ENCODE measurements at regions not wholly inside any gene's neighbourhood (a gene's known extent, or its start where the extent isn't known, plus 50 kb on each side); places are given as distances from the start of the nearest gene placed in this dataset.
"Not testable (repeated sequence)": the region's sequence is repeated elsewhere in the genome, so short reads cannot be mapped to it uniquely, and the experiment has no call there.

DNA sequence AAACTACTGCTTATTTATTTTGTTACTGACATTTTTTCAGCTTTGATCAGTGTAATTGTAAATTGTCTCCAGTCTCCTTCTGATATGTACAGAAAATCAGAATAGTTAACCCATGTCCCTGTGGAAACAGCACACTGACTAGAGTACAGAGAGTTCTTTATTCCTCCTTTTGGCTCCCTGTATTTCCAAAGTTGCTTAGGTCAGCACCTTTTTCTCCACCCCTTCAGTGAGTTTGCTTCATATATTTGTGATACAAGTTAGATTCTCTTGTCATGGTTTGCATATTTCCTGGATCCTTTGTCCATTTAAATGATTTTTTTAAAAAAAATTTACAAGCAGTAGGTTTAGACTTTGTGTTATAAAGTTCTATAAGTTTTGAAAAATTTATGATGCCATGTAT lies 2051.1 kb upstream of the LRRTM1 start:
- ATAC-seq: no peak
- H3K9me3 Mint-ChIP-seq (ENCODE audit: low read depth): peaks cover 16% of the 10 kb centered on the region
- CTCF ChIA-PET: no interaction called here
- H3K27ac Mint-ChIP-seq: no peak overlapping the region
- intact Hi-C loops (cut with DNase I, micrococcal nuclease): no loop called here
- no peaks in the 10 kb centered on the region for H3K4me1 Mint-ChIP-seq
- no peak overlapping the region for H3K4me3 Mint-ChIP-seq
- H3K36me3 Mint-ChIP-seq (ENCODE audit: low read depth): no peaks in the 10 kb centered on the region
- no peaks in the 10 kb centered on the region for H3K27me3 Mint-ChIP-seq
- no peak for DNase-seq
- POLR2A ChIA-PET: no interaction called here

DNA sequence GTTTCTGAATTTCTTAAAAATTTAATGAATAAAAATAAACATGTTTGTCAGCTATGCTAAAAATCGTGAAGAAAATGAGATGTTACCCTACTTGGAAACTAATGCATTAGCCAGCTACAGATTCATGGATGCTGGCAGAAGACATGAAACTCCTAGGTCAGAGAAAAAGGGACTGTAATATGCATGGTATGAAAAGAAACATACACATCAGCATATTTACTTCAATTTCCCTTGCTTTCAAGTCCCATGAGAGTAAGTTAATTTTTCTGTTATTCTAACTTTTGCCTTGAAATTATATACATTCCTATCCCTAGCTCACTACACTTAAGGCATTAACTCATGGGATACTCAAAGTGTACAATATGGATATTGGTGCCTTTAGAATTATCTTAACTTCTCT lies 2041.4 kb upstream of the LRRTM1 start:
- POLR2A ChIA-PET: no interaction called here
- H3K9me3 Mint-ChIP-seq (ENCODE audit: low read depth): peaks cover 7% of the 10 kb centered on the region
- ATAC-seq (no peak), DNase-seq (no peak)
- CTCF ChIA-PET: no interaction called here
- H3K27ac Mint-ChIP-seq: no peak overlapping the region
- no peaks in the 10 kb centered on the region for H3K4me1 Mint-ChIP-seq
- no peaks in the 10 kb centered on the region for H3K36me3 Mint-ChIP-seq (ENCODE audit: low read depth)
- H3K27me3 Mint-ChIP-seq: no peaks in the 10 kb centered on the region
- intact Hi-C loops (cut with DNase I, micrococcal nuclease): no loop called here
- H3K4me3 Mint-ChIP-seq: no peak overlapping the region

DNA sequence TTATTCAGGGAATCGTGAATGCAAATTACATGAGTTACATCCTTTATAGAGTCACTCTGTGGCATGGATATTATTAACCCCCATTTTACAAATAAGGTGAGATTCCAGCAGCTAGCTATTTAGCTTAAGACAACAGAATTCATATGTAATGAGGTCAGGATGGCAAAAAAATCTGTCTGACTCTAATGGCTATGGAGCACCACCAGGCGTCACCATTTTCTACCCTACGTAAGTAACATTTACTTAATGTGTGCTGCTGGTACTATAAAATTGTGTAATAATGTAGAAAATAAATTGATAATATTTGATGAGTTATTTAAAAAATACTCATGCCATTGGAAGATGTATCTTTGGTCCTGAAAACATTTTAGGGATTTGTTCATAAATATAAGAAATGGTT lies 2040.1 kb upstream of the LRRTM1 start:
- Mint-ChIP-seq H3K9me3 (ENCODE audit: low read depth) (peaks cover 3% of the 10 kb centered on the region), H3K27ac (no peak overlapping the region), H3K4me1 (no peaks in the 10 kb centered on the region), H3K36me3 (ENCODE audit: low read depth) (no peaks in the 10 kb centered on the region), H3K27me3 (no peaks in the 10 kb centered on the region), H3K4me3 (no peak overlapping the region)
- intact Hi-C loops (cut with DNase I, micrococcal nuclease): no loop called here
- DNase-seq (no peak), ATAC-seq (no peak)
- POLR2A ChIA-PET: no interaction called here
- CTCF ChIA-PET: no interaction called here

DNA sequence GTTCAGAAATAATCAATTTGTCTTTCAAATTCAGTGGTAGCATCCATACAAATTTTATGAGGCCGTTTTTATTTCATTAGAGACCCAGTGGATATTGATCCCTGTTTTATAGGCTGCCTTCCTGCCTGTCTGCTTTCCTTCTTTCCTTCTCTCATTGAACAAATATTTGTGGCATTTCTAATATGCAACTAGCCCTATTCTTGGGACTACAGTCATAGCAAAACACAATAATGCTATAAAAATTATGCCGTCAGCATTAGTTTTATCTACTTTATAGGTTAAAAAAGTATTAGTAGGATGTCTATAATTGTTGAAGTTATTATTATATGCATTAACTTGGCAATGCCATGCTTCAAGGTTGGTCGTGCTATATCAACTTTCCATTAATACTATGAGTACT lies 2037.8 kb upstream of the LRRTM1 start:
- peaks cover 3% of the 10 kb centered on the region for H3K9me3 Mint-ChIP-seq (ENCODE audit: low read depth)
- H3K27me3 Mint-ChIP-seq: no peaks in the 10 kb centered on the region
- H3K36me3 Mint-ChIP-seq (ENCODE audit: low read depth): no peaks in the 10 kb centered on the region
- intact Hi-C loops (cut with DNase I, micrococcal nuclease): no loop called here
- CTCF ChIA-PET: no interaction called here
- H3K4me3 Mint-ChIP-seq: no peak overlapping the region
- ATAC-seq (no peak), DNase-seq (no peak)
- POLR2A ChIA-PET: no interaction called here
- no peak overlapping the region for H3K27ac Mint-ChIP-seq
- H3K4me1 Mint-ChIP-seq: no peaks in the 10 kb centered on the region

DNA sequence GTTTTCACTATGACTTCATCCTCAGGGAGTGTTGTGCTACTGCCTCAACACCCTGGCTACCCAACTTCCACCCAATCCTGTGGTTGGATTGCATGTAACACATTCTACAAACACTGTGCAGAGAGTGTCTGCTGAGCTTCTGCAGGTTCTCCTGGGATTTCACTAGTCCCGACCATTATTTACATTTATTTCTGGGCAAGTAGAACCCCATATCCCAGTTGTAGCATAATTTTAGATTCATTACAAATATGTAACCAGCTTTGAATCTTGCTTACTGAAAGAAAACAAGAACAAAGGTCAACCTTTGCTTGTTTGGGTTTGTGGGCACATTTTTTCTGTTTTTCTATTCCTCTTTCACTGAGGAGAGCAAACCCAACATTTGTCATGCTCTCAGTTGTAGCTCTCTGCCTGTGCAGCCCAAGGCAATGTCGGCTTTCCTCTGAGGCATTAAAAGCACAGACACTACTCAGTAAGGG lies 2036.1 kb upstream of the LRRTM1 start:
- CTCF ChIA-PET: no interaction called here
- intact Hi-C loops (cut with DNase I, micrococcal nuclease): no loop called here
- POLR2A ChIA-PET: no interaction called here
- ATAC-seq: no peak
- no peak overlapping the region for H3K27ac Mint-ChIP-seq
- no peak overlapping the region for H3K4me3 Mint-ChIP-seq
- DNase-seq: no peak
- H3K36me3 Mint-ChIP-seq (ENCODE audit: low read depth): no peaks in the 10 kb centered on the region
- no peaks in the 10 kb centered on the region for H3K27me3 Mint-ChIP-seq
- peaks cover 3% of the 10 kb centered on the region for H3K9me3 Mint-ChIP-seq (ENCODE audit: low read depth)
- H3K4me1 Mint-ChIP-seq: no peaks in the 10 kb centered on the region

DNA sequence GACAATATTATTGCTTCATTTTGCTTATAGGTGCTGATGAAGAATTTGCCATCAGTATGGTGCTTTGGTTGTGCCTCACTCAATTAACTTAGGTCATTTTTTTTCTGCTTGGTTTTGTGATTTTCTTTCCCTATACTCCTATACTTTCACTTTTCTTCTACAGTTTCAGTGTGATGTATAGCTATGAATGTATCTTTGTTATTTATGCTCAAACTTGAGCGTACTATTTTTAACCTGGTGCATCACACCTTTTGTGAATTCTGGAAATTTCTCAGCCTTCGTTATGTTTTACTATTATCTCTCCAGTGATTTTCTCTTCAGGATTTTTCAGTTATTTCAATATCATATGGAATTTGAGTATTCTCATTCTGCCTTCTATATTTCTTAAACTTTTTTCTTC lies 2035.3 kb upstream of the LRRTM1 start:
- ATAC-seq (no peak), DNase-seq (no peak)
- H3K4me1 Mint-ChIP-seq: no peaks in the 10 kb centered on the region
- intact Hi-C loops (cut with DNase I, micrococcal nuclease): no loop called here
- H3K27me3 Mint-ChIP-seq: no peaks in the 10 kb centered on the region
- peaks cover 2% of the 10 kb centered on the region for H3K9me3 Mint-ChIP-seq (ENCODE audit: low read depth)
- H3K27ac Mint-ChIP-seq: no peak overlapping the region
- ChIA-PET POLR2A (no interaction called here), CTCF (no interaction called here)
- no peak overlapping the region for H3K4me3 Mint-ChIP-seq
- no peaks in the 10 kb centered on the region for H3K36me3 Mint-ChIP-seq (ENCODE audit: low read depth)

DNA sequence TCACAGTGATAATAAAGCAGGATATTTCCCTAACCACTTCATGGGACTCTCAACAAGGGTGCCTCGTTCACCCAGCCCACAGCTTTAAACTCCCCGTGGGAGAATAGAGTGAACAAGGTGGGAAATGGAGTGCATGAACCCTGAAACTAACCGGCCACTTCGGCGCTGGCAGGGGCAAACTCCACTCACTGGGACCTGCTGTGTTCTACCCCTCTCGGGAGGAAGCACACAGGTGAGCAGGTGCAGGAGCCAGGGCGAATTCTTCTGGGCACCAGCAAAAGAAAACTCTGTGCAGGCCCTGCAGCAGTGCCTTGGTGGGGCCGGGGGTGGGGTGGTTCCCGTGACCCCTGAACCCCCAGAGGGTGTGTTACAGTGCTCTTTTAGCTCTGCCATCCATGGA lies 2029.1 kb upstream of the LRRTM1 start:
- POLR2A ChIA-PET: no interaction called here
- CTCF ChIA-PET: no interaction called here
- H3K4me3 Mint-ChIP-seq: no peak overlapping the region
- intact Hi-C loops (cut with DNase I, micrococcal nuclease): no loop called here
- no peak overlapping the region for H3K27ac Mint-ChIP-seq
- no peaks in the 10 kb centered on the region for H3K27me3 Mint-ChIP-seq
- no peaks in the 10 kb centered on the region for H3K36me3 Mint-ChIP-seq (ENCODE audit: low read depth)
- ATAC-seq (no peak), DNase-seq (no peak)
- peaks cover 4% of the 10 kb centered on the region for H3K9me3 Mint-ChIP-seq (ENCODE audit: low read depth)
- no peaks in the 10 kb centered on the region for H3K4me1 Mint-ChIP-seq

DNA sequence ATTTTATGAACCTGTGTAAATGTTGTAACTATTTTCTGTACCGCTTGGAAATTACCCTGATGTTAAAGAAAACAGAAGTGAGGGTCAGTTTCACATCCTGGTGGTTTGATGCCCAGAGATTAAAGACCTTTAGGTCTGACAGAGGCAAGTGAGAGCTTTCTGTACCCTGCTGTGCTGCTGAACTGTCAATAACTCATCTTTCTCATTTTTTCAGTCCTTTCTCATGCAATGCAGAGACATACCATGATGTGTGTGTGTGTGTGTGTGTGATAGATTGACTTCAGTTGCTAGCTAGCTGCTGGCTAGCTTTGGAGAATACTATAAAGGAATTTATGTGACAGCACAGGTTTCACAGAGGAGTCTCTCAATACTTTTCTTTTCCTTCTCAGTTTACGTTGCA lies 2025.6 kb upstream of the LRRTM1 start:
- no peak overlapping the region for H3K27ac Mint-ChIP-seq
- ChIA-PET CTCF (no interaction called here), POLR2A (no interaction called here)
- H3K36me3 Mint-ChIP-seq (ENCODE audit: low read depth): no peaks in the 10 kb centered on the region
- no peak for ATAC-seq
- no peaks in the 10 kb centered on the region for H3K27me3 Mint-ChIP-seq
- no peaks in the 10 kb centered on the region for H3K4me1 Mint-ChIP-seq
- peaks cover 11% of the 10 kb centered on the region for H3K9me3 Mint-ChIP-seq (ENCODE audit: low read depth)
- no peak overlapping the region for H3K4me3 Mint-ChIP-seq
- intact Hi-C loops (cut with DNase I, micrococcal nuclease): no loop called here
- DNase-seq: no peak

DNA sequence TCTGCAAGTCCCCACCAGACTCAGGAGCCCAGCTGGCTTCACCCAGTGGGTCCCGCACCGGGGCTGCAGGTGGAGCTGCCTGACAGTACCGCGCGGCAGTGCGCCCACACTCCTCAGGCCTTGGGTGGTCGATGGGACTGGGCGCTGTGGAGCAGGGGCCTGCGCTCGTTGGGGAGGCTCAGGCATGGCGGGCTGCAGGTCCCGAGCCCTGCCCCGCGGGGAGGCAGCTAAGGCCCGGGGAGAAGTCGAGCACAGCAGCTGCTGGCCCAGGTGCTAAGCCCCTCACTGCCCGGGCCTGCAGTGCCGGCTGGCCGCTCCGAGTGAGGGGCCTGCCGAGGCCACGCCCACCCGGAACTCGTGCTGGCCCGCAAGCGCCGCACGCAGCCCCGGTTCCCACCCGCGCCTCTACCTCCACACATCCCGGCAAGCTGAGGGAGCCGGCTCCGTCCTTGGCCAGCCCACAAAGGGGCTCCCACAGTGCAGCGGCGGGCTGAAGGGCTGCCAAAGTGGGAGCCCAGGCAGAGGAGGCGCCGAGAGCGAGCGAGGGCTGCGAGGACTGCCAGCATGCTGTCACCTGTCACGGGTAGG lies 2021.7 kb upstream of the LRRTM1 start:
- H3K27me3 Mint-ChIP-seq; H3K4me3 Mint-ChIP-seq; H3K4me1 Mint-ChIP-seq; H3K27ac Mint-ChIP-seq; H3K36me3 Mint-ChIP-seq (ENCODE audit: low read depth); intact Hi-C loops (cut with DNase I, micrococcal nuclease); CTCF ChIA-PET; ATAC-seq; POLR2A ChIA-PET; DNase-seq: not testable (repeated sequence)
- H3K9me3 Mint-ChIP-seq (ENCODE audit: low read depth): peaks cover 11% of the 10 kb centered on the region

DNA sequence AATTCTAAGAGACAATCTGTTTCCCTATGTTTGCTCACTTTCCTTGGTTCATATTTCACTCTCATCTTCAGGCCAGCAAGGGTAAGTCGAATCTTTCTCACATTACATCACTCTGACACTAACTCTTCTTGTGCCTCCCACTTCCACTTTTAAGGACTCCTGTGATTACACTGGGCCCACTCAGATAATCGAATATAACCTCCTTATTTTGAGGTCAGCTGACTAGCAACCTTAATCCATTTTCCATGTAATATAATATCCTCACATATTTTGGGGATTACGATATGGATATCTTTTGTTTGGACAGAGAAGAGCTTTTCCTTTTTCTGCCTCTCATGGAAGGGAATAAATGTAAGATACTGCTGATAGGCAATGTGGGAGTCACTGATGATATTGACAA lies 2015.7 kb upstream of the LRRTM1 start:
- Mint-ChIP-seq H3K27me3 (no peaks in the 10 kb centered on the region), H3K9me3 (ENCODE audit: low read depth) (no peaks in the 10 kb centered on the region), H3K27ac (no peak overlapping the region), H3K36me3 (ENCODE audit: low read depth) (no peaks in the 10 kb centered on the region), H3K4me3 (no peak overlapping the region), H3K4me1 (no peaks in the 10 kb centered on the region)
- POLR2A ChIA-PET: no interaction called here
- CTCF ChIA-PET: no interaction called here
- intact Hi-C loops (cut with DNase I, micrococcal nuclease): no loop called here
- ATAC-seq: no peak
- DNase-seq: no peak

DNA sequence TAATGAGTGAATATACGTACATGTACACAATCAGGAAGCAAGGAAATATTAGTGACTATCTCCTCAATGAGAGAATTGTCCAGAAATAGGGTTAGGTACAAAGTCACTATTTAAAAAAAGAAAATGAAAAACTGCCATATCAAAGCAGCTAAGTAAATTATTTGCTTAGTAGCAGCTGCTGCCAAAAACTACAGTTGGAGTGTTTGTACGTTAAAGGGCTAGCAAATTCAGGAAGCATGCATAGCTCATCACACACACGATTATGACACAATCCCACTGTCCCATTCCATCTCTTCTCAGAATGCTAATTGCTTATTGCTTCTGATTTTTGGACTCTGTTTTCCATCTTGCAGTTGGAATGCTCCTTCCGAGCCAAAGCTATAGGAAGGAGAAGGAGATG lies 2012.5 kb upstream of the LRRTM1 start:
- no peaks in the 10 kb centered on the region for H3K27me3 Mint-ChIP-seq
- intact Hi-C loops (cut with DNase I, micrococcal nuclease): no loop called here
- no peak for ATAC-seq
- H3K4me3 Mint-ChIP-seq: no peak overlapping the region
- no peaks in the 10 kb centered on the region for H3K36me3 Mint-ChIP-seq (ENCODE audit: low read depth)
- no peaks in the 10 kb centered on the region for H3K9me3 Mint-ChIP-seq (ENCODE audit: low read depth)
- POLR2A ChIA-PET: no interaction called here
- no peaks in the 10 kb centered on the region for H3K4me1 Mint-ChIP-seq
- no peak overlapping the region for H3K27ac Mint-ChIP-seq
- DNase-seq: no peak
- CTCF ChIA-PET: no interaction called here

DNA sequence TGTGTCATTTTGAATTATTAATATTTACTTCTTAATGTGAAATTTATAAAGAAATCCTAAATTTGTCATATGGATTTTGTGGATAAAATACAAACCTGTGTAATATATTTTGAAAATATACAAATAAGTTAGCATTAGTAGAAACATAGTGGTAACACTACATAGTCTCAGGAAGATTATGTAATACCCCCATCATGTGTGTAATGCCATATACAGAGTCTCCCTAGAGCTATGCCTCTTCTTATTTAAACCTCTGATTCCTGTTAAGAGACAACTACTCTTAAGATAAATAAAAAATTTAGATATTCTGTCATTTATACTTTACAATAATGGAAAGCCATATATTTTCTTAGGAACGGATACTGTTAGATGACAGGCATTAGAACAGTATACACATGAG lies 2012.0 kb upstream of the LRRTM1 start:
- H3K4me3 Mint-ChIP-seq: no peak overlapping the region
- intact Hi-C loops (cut with DNase I, micrococcal nuclease): no loop called here
- ATAC-seq (no peak), DNase-seq (no peak)
- POLR2A ChIA-PET: no interaction called here
- no peaks in the 10 kb centered on the region for H3K27me3 Mint-ChIP-seq
- no peak overlapping the region for H3K27ac Mint-ChIP-seq
- H3K9me3 Mint-ChIP-seq (ENCODE audit: low read depth): no peaks in the 10 kb centered on the region
- no peaks in the 10 kb centered on the region for H3K4me1 Mint-ChIP-seq
- CTCF ChIA-PET: no interaction called here
- no peaks in the 10 kb centered on the region for H3K36me3 Mint-ChIP-seq (ENCODE audit: low read depth)

DNA sequence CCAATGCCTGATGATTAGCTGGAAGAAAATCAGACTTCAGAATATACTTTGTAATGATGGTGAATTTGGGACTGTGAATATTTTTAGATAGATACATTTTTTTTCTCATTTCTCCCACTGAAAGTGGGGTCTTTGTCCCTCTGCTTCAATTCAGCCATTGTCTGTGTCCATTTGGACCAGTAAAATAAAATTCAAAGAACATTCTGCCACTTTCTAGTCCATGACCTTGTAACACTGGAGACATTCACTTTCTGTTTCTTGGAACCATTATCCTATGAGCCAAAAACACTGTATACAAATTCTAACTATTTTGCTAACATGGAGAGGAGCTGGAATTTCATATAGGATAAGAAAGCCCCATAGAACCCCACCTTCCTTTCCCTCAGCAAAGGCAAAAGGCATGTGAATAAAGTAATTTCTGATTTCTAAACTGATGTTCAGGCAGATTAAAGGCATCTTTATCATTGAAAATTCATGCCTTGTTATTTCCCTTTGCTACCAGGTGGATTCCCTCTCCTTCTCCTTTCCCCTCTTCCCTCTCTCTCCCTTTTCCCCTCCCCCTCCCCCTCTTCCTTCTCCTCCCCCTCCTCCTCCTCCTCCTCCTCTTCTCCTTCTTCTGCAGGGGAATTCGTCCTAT lies 2010.4 kb upstream of the LRRTM1 start:
- H3K4me1 Mint-ChIP-seq: no peaks in the 10 kb centered on the region
- intact Hi-C loops (cut with DNase I, micrococcal nuclease): no loop called here

More for the DNA sequence above, 2010.4 kb upstream of the LRRTM1 start:
- POLR2A ChIA-PET: no interaction called here
- DNase-seq: no peak
- no peaks in the 10 kb centered on the region for H3K27me3 Mint-ChIP-seq
- H3K9me3 Mint-ChIP-seq (ENCODE audit: low read depth): no peaks in the 10 kb centered on the region
- no peak overlapping the region for H3K27ac Mint-ChIP-seq
- no peaks in the 10 kb centered on the region for H3K36me3 Mint-ChIP-seq (ENCODE audit: low read depth)
- ATAC-seq: no peak
- H3K4me3 Mint-ChIP-seq: no peak overlapping the region
- CTCF ChIA-PET: no interaction called here

Data from activated CD4-positive, alpha-beta T cell treated with anti-CD3 and anti-CD28 coated beads for 36 hours (primary cell).